Activated gamma-delta T cell treated with anti-CD3 and anti-CD28 coated beads, Interleukin-2, amount 50 U/mL, for 16 hours (primary cell): ENCODE measurements at regions not wholly inside any gene's neighbourhood (a gene's known extent, or its start where the extent isn't known, plus 50 kb on each side); places are given as distances from the start of the nearest gene placed in this dataset.
A peak's percentile ranks its signal among the peaks of the same experiment; 100 is the strongest.
"Not testable (repeated sequence)": the region's sequence is repeated elsewhere in the genome, so short reads cannot be mapped to it uniquely, and the experiment has no call there.

Source experiments
- DNase-seq: peaks from one replicate; pipeline ENCODE4 v3.0.0-alpha.2; 2020; ENCODE audit warnings: low read depth

DNA sequence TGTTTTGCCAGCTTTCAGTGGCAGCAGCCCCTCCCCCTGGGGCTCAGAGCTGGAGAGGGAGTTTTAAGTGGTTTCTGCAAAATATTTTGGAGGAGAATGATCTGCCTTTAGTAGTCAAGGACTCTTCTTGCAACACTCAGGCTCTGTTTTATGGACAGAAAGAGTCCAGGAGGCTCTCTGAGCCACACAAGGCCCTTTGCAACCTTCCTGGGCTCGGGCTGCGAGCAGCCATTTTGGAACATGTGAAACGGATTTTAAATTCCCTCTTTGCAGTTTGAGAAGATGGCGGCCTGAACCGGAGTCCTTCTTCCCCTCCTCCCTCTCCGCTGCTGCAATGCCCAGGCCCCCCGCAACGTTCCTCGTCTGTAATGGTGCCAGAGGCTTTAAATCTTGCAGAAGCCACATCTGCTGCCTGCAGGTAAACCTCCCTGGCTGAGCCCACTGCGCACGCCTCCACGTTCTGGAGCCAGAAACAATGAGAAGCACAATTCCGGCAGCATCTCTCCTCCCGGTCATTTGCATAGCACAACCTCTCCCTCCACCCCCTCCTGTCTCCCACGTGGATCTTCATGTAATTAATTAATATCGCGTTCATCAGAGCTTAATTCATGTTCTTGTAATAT, 386.1 kb downstream of the SEC14L1 start:
- no peak for DNase-seq

DNA sequence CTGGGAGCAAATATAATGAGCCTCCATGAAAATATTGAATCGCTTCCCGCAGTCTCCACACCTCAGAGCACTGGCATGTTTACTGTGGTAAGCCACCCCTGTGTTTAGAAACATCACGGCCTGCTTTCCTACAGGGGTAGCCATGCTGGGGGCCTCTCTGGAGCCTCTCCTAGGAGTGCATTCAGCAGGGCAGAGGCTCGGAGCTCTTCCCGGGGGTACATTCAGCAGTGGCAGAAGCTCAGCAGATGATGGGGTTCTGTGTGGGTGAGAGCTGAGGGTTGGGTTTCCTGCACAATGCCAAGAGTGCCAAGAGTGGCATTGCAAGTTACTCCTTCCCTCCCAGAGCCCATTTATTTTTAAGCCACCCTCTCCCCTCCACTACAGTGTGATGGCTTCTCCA, 386.6 kb downstream of the SEC14L1 start:
- no peak for DNase-seq

DNA sequence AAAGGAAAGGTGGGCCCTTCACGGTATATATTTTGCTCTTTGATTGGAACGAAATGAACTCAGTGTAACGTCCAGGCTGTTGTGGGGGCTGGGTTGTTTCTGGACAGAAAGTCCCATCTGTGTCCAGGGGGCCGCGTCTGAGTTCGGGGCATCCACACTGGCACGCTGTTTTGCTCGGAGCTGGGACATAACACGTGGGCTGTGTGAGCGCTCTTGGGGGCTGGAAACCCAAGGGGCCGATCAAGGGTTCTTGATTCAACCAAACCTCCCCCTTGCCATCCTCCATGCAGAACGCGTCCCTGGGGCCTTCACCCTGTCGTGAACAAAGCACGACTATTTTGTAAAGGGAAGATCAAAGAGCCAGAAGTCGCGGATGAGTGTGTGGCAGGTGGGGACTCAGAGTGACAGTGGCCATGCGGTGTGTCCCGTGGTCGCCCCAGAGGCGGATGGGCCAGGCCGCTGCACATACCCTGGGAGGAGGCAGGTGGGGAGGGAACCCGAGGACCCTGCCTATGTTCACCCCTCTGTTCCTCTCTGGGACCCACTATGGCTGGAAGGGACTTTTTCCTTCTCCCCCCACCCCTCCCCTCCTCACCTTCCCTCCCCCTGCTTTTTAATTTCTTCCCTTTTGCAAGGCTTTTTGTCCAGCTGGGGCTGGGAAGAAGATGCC, 387.2 kb downstream of the SEC14L1 start:
- no peak for DNase-seq

DNA sequence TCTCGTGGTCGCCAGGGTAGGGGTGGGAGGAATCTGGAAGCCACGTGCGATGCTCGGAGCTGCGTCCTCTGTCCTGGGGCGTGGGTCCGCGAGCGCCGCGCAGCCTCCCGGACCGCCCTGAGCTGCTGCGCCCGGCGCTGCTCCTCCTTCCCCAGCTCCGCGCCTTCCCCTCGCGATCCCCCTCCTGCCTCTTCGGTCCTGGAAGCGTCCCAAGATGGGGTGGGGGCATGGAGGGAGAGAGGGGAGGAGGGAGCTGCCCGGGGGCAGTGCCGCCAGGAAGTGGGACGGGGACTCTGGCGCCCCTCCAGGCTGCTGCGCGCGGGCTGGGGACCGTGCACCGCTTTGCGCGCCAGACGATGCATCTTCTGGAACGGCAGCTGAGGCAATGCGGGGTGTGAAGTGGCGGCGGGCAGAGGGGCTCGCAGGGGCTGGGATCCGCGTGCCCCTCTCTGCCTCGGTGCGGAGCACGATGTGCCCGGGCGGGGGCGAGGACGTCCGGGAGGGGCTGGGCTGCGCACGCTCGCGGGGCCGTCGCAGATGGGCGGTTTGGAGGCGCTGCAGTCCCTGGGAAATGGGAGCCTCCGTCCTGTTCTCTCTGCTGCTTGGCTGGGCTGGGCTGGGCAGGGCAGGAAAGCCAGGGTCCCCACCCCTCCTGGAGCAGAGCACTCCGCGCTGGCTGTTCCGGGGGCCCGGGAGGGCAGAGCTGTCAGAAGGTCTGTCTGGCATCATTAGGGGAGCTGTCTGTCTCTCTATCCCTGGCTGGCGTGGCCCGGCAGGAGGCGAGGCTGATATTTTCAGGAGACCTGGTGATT, 388.0 kb downstream of the SEC14L1 start:
- no peak for DNase-seq

DNA sequence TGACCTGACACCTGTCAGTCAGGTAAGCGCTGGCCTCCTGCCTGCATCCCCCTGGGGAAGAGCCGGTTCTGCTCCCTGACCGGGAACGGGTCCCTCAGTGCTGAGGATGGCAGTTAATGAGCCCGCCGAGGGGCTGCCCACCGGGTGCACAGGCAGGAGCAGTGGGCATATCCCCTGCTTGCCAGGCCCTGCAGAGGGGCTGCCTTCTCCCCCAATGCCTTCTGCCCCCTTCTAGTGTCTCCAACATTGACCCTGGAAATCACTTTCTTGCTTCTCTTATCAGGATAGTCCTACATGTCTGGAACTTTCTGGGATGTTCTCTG, 388.5 kb downstream of the SEC14L1 start:
- DNase-seq = no peak

DNA sequence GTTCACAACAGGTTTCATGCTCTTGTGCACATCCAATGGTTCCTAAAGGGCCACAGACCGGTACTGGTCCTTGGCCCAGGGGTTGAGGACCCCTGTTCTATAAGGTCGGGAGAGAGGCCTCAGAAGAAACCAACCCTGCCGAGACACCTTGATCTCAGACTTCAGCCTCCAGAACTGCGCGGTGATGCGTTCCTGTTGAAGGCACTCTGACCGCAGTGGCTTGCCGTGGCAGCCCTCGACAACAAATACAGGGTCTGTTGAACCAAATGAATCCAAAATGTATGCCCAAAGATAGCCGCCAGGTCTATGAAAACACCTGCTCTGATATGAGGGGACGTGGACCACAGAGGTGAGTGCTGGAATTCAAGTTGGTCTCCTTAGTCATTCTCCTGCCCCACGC, 389.8 kb downstream of the SEC14L1 start:
- DNase-seq = no peak

DNA sequence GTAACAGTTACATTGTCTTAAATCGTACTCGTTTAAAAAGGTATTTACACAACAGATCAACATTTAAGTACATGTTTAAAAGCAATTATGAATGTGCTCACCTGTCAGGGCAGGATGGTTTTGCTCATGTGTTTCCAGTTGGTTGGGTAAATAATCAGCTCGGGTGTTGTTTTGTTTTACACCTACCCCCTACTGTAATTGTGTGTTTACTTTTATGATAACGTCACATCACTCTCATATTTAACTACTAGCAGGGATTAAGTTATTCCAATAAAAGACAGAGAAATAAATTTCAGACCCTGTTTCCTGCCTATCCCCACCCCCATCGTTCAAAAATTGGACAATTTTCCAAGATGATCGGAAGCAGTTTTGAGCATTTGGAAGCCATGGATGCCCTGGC, 390.2 kb downstream of the SEC14L1 start:
- DNase-seq = no peak

DNA sequence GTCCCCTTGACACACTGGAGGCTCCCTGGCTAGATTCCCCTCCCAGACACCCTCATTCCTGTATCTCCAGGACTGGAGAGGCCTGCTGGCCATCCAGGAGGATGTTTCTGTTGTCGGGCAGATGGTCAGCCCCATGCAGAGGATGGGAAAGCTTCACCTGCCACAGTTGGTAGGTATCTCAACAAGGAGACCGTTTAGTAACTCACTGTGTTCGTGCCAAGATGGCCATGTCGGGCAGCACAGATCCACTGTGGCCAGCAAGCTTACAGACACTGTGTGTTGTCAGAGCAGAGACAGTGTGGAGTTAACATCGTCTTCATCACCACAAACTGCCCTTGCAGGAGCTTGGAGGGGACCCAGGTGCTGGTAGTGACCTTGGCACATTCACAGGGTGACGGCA, 390.9 kb downstream of the SEC14L1 start:
- no peak for DNase-seq

DNA sequence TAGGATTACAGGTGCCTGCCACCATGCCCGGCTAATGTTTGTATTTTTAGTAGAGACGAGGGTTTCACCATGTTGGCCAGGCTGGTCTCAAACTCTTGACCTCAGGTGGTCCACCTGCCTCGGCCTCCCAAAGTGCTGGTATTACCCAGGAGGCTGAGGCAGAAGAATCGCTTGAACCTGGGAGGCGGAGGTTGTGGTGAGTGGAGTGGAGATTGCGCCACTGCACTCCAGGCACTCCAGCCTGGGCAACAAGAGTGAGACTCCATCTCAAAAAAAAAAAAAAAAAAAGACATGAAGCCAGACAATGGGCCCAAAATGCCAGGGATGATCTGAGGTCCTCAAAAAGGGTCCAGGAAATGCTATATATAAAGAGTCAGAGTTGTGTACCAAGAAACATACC, 392.9 kb downstream of the SEC14L1 start:
- not testable (repeated sequence) for DNase-seq

DNA sequence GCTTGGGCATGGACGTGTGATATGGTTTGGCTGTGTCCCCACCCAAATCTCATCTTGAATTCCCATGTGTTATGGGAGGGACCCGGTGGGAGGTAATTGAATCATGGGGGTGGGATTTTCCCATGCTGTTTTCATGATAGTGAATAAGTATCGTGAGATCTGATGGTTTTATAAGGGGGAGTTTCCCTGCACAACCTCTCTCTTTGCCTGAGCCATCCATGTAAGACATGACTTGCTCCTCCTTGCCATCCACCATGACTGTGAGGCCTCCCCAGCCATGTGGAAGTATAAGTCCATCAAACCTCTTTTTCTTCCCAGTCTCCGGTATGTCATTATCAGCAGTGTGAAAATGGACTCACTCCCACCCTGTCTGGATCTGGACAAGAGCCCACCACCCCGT, 393.4 kb downstream of the SEC14L1 start:
- DNase-seq = no peak

DNA sequence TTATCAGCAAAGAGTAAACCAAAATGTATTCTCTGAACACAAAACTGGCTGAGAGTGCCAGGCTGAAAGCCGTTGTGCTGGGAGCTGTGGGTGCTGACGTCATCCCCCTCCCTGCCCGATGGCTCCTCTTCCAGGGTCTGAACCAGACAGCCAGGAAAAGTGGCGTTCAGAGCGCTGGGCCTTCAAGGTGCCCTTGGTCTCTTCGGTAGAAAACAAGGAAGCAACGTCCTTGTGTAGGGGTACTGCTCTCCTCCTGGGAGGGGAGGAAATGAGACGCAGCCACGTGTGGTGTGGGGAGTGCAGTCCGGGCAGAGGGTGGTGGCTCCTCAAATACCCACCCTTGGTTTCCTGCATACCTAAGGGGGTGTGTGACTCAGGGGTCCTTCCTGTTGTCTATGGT, 394.7 kb downstream of the SEC14L1 start:
- no peak for DNase-seq

DNA sequence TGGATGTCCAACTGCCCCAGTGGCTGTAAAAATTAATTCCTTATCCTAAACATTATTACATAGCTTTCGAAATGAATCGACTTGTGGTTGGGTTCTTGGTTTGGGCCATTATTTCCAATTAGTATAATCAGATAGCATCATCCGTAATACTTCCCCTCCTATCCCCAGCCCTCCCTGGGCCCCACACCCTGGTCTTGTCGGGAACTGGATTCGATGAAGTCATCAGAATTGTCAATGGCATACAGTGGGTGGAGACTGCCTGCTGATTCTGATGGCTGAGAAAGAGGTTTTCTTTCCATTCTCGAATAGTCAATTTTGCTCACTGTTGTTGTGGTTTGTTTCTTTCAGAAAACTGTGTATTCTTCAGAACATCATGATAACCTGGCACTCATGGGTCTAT, 395.1 kb downstream of the SEC14L1 start:
- DNase-seq = no peak

DNA sequence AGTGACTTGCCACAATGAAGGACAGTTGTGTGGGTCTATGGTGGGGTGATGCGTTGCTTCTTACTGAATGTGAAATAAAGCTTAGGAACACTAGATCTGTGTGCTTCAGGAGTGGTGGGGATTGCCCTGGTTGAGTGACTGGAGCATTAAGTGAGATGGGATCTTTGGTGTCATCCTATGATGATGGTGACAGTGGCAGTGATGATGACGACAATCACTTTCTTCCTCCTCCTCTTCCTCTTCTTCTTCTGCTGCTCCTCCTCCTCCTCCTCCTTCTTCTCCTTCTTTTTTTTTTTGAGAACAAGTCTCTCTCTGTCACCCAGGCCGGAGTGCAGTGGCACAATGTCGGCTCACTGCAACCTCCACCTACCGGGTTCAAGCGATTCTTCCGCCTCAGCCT, 396.8 kb downstream of the SEC14L1 start:
- DNase-seq = no peak

DNA sequence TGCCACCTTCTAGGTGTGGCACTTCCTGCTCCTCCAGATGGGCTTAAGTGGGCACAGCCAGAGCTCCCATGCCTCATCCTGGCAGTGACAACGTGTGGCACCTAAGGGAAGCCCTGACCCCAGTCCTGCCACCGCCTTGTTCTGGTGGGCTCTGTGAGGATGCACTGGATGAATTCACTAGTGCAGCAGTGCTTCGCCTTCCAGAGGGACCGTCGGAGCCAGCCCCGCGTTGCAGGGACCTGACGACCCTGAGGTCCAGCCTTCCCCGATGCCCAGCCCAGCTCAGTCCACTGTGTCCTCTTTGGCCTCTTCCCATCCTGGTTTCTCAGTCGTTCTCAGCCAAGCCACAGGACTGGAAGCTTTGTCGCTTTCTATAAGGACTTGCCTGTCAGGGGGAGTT, 399.8 kb downstream of the SEC14L1 start:
- DNase-seq = no peak

DNA sequence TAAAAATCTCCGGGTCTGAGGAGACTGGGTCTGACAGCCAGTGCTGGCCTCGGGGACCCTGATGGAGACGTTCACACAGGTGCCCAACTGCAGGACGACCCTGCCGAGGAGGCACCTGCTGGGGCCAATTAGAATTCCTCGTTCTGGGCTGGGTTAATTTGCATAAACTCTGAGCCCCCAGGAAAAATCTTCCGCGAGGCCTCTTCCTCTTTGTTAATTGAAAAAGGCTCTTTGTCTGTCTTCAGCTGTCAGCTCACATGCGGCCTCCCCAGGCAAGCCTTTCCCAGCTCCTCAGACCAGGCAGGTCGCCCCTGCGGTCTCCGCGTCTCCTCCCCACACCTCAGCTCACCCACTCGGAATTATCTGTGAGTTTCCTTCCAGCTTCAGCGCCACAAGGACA, 400.2 kb downstream of the SEC14L1 start:
- no peak for DNase-seq

DNA sequence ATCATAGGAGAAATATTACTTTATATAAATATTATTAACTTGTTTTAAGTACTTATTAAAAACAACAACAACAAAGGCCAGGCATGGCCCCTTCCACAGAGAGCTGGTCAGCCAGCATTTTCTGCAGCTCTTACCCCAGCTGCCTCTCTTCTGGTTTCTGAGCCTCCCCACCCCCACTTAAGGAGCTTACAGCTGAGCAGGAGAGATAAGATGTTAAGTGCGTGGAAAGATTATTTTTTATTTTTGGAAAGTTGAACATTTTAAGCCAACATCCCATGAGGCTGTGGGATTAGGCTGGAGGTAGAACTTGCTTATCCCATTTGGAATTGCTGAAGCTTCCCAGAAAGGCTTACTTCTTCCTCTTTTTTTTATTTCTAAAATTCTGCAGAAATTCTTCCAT, 401.2 kb downstream of the SEC14L1 start:
- no peak for DNase-seq

DNA sequence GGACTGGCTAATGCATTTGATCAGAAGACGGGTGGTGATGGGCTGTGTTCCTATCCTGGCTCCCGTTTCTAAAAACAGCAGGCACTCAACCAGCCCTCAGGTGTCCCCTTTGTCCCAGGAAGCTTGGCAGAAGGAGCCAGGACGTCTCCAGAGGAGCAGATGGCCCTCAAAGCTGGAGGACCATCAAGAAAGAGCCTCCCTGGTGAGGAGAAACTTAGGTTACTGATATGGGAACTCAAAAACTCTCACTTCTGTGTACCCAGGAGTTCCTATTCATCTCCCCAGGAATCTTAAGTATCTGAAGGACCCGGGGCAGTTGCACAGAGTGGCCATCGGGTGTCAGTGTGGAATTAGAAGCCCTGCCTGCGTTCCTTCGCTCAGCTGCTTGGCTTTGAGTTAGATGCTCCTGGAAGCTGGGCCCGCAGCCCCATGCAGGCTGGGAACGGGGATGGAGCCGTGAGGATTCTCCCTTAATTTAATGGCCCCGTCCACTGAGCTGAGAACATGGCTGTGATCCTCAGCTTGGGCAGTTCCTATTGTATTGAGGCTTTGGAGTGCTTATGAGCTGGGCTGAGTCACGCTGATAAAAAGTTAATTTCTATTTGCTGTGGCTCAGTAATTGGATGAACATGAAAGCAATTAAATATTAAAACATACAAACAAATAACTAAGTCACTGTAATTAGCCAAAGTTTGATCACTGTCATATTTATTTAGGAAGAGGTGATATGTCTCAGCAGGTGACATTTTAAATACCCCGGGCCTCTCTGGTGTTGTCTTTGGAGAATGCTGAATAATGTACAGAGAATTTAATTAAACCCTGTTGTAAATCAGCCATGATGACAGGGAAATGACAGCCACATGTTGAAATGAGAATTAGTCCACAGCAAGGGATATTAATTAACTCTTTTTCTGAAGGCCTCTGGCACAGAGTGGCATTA, 402.1 kb downstream of the SEC14L1 start:
- peak; percentile 33 for DNase-seq

DNA sequence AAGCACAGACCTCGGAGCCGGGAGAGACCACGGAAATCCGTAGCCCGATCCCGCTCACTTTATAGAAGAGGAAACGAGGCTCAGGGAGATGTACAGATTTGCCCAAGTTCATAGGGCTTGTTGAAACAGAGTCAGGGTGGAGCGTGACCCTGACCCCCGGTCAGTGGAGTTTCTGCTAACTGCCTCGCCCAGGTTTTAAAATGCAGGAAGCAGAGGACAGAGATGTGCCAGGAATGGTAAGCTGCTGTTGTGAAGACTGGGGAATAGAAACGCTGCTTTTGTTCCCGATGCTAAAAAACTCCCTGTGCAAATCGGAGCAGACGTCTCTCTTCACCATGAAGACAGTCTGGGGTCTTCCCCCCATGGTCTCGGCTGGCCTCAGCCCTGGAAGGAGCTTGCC, 403.0 kb downstream of the SEC14L1 start:
- DNase-seq = no peak

DNA sequence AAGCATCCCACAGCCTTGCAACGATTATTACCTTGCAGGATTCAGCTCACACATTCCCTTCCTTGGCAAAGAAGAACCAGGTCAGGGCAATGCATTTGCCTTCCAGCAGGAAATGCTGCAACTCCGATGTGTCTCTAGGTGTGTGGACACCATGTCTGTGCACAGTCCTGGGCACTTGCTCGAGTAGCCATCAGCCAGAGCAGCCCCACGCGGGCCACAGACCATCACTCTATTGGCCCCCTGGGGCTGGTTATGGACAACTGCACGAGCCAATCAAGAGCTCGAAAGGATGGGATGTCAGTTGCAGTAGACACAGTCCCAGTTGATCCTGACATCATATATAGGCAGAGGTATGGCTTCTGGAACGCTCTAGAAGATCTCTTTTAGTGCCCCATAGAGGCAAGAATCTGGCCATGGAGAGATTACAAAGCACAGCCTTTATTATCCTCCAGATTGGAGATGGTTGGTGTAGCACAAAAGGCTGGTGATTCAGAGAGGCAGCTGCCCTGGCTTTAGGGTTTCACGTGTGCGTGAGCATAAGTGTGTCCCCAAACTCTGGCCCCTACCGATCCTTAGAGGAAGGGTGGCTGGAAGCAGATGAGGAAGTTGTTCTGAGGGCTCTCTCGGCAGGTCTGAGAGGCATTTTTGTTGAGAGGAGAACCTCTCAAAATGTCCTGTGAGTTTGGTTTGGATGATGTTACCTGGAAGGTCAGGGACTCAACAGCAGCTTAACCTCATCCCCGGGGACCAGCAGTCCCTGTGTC, 403.8 kb downstream of the SEC14L1 start:
- DNase-seq = no peak

DNA sequence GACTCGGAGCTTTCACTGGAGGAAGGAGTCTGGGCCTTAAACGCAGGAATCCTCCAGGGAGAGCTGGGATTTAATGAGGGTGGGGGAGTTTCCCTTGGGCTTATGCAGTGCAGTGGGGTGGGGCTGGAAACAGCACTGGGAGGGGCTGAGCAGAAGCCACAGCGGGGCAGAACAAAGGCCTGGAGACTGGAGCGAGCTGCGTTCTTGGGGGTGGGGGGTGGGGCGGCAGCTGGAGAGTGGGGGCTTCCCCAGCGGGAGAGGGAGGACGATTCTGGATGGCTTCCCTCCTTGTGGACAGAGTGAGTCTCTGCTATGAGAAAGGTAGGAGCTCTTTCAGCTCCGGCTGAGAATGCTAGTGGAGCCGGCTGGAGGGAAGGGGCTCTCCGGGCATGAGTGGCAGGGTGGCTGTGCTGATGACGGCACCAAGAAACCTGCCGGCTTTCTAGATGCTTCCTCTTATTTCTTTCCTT, 406.0 kb downstream of the SEC14L1 start:
- DNase-seq = no peak

DNA sequence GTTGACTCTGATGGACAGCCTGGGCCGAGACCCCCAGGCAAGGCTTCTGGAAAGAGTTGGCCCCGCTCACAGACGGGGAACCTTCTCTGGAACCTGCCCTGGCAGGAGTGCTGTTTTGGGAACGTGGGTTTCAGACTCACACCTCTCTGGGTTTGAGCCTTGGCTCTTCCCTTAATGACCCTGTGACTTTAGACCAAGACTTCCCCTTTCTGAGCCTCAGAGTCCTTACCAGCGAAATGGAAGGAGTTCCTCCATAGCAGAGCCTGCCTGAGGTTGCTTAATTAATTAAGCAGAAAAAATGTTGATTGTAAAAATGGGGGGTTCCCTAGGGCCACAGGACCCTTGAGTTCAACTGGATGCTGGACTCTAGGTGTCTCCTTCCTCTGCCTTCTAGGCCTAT, 408.2 kb downstream of the SEC14L1 start:
- DNase-seq = no peak
